Loucy (cell line): ENCODE measurements at regions not wholly inside any gene's neighbourhood (a gene's known extent, or its start where the extent isn't known, plus 50 kb on each side); places are given as distances from the start of the nearest gene placed in this dataset.

Experiments used
- H2AFZ ChIP-seq: fragments of 200-600 bp; sonication (generic); 2 replicates; pipeline ENCODE4 v1.6.0; 2016; ENCODE audit warnings: antibody characterized with exemption, mild to moderate bottlenecking, low read length, moderate library complexity
- H3F3A ChIP-seq: fragments of 200-600 bp; 2 replicates; pipeline ENCODE4 v1.6.0; 2016; ENCODE audit warnings: antibody characterized with exemption, low read depth, mild to moderate bottlenecking
- H3K27me3 ChIP-seq: fragments of 200-600 bp; sonication (generic); 2 replicates; pipeline ENCODE4 v1.6.1; 2014; ENCODE audit warnings: low read length, mild to moderate bottlenecking; ENCODE audit not compliant: insufficient read depth, poor library complexity, severe bottlenecking
- H3K36me3 ChIP-seq: fragments of 200-600 bp; sonication (generic); 2 replicates; pipeline ENCODE4 v1.6.1; 2016; ENCODE audit warnings: low read length; ENCODE audit not compliant: insufficient read depth
- H3K4me1 ChIP-seq: fragments of 200-600 bp; sonication (generic); 2 replicates; pipeline ENCODE4 v1.5.1; 2014; ENCODE audit warnings: low read length, mild to moderate bottlenecking; ENCODE audit not compliant: insufficient read depth, poor library complexity, severe bottlenecking
- H3K4me2 ChIP-seq: fragments of 200-600 bp; sonication (generic); 2 replicates; pipeline ENCODE4 v1.6.0; 2014; ENCODE audit warnings: antibody characterized with exemption, low read length, low read depth, mild to moderate bottlenecking; ENCODE audit not compliant: poor library complexity, severe bottlenecking
- H3K4me3 ChIP-seq: fragments of 200-600 bp; sonication (generic); 2 replicates; pipeline ENCODE4 v1.5.1; 2014; ENCODE audit warnings: low read length, mild to moderate bottlenecking, mixed read lengths; ENCODE audit not compliant: poor library complexity, severe bottlenecking
- H3K79me2 ChIP-seq: fragments of 200-600 bp; sonication (generic); 2 replicates; pipeline ENCODE4 v1.6.1; 2014; ENCODE audit warnings: low read length; ENCODE audit not compliant: insufficient read depth
- H3K9ac ChIP-seq: fragments of 200-600 bp; sonication (generic); 2 replicates; pipeline ENCODE4 v1.6.0; 2014; ENCODE audit warnings: mild to moderate bottlenecking, low read depth, low read length, moderate library complexity; ENCODE audit not compliant: poor library complexity, severe bottlenecking
- H3K9me2 ChIP-seq: fragments of 200-600 bp; sonication (generic); replicated peaks from 2 replicates; pipeline ENCODE4 v1.6.1; 2016; ENCODE audit warnings: low read depth, low read length, mixed read lengths
- H3K9me3 ChIP-seq: fragments of 200-600 bp; sonication (generic); 2 replicates; pipeline ENCODE4 v1.6.1; 2014; ENCODE audit warnings: mild to moderate bottlenecking, antibody characterized with exemption, low read length, low read depth; ENCODE audit not compliant: insufficient read depth
- H4K20me1 ChIP-seq: fragments of 200-600 bp; sonication (generic); 2 replicates; pipeline ENCODE4 v1.6.0; 2014; ENCODE audit warnings: antibody characterized with exemption, low read length, mild to moderate bottlenecking; ENCODE audit not compliant: insufficient read depth, poor library complexity, severe bottlenecking
- EZH2phosphoT487 ChIP-seq: fragments of 200-600 bp; IDR thresholded peaks from 2 replicates; pipeline ENCODE4 v1.6.1; 2018; ENCODE audit warnings: antibody characterized with exemption, mild to moderate bottlenecking, moderate library complexity, borderline replicate concordance
- TF ChIP-seq, protein P1 (sequence below): fragments of 200-600 bp; sonication (generic); conservative IDR thresholded peaks from 2 replicates; pipeline ENCODE4 v1.5.1; 2014; ENCODE audit warnings: mild to moderate bottlenecking, antibody characterized with exemption, low read length

DNA sequence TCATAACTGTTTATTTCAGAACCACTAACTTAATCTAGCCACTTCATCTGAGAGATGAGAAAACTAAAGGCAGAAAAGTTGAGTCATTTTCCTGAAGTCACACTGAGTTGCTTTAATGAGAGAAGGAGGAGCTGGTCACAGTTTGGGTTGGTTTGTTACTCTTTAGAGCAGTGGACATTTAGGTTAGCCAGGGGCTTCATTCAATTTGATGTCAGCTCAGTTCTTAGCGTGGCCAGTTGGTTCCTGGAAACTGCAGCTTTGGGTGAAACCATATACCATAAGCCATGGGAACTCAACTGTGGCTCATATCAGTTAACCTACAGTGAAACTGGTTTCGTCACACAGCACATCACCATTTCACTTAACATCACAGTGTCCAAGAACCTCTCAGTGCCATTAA lies 59.2 kb upstream of the ADORA2B start:
- H2AFZ ChIP-seq = no peak overlapping the region
- H3K27me3 ChIP-seq = no peaks in the 10 kb centered on the region
- H3K4me1 ChIP-seq = peaks cover 6% of the 10 kb centered on the region
- no peak overlapping the region for H3K4me2 ChIP-seq
- H3K9ac ChIP-seq = no peak overlapping the region
- no peaks in the 10 kb centered on the region for H3K9me3 ChIP-seq
- H3K9me2 ChIP-seq = no peaks in the 10 kb centered on the region
- H4K20me1 ChIP-seq = no peaks in the 10 kb centered on the region
- no peaks in the 10 kb centered on the region for H3K36me3 ChIP-seq
- TF ChIP-seq, protein P1, sequence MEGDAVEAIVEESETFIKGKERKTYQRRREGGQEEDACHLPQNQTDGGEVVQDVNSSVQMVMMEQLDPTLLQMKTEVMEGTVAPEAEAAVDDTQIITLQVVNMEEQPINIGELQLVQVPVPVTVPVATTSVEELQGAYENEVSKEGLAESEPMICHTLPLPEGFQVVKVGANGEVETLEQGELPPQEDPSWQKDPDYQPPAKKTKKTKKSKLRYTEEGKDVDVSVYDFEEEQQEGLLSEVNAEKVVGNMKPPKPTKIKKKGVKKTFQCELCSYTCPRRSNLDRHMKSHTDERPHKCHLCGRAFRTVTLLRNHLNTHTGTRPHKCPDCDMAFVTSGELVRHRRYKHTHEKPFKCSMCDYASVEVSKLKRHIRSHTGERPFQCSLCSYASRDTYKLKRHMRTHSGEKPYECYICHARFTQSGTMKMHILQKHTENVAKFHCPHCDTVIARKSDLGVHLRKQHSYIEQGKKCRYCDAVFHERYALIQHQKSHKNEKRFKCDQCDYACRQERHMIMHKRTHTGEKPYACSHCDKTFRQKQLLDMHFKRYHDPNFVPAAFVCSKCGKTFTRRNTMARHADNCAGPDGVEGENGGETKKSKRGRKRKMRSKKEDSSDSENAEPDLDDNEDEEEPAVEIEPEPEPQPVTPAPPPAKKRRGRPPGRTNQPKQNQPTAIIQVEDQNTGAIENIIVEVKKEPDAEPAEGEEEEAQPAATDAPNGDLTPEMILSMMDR = no peak
- no peak for TF ChIP-seq EZH2phosphoT487
- no peaks in the 10 kb centered on the region for H3F3A ChIP-seq
- no peaks in the 10 kb centered on the region for H3K79me2 ChIP-seq
- no peak overlapping the region for H3K4me3 ChIP-seq

DNA sequence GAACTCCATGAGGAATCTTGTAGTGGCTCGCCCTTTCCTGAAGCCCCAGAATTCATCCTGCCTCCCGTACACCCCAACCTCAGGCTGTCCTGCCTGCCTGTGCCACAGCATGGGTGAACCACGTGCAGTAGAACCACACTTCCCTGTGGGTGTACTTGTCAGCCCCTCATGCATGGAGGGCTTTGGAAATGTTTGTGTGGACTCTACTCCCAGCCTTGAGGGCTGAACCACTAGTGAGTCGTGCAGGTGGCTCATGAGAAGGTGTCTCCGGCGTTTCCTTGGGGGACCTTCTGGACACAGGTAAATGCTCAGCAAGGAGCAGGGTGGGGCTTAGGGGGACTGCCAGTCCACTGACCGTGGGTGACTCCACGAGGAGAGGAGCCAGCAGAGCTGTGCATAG lies 58.7 kb upstream of the ADORA2B start:
- H3K79me2 ChIP-seq = no peaks in the 10 kb centered on the region
- H3K9me3 ChIP-seq = no peaks in the 10 kb centered on the region
- H2AFZ ChIP-seq = 0 out of 2 replicates have a peak overlapping the region, but pooled peaks have one; percentile 12
- H4K20me1 ChIP-seq = no peaks in the 10 kb centered on the region
- peaks cover 6% of the 10 kb centered on the region for H3K4me1 ChIP-seq
- H3K27me3 ChIP-seq = no peaks in the 10 kb centered on the region
- TF ChIP-seq, protein P1 = no peak
- TF ChIP-seq EZH2phosphoT487 = no peak
- H3K9ac ChIP-seq = no peak overlapping the region
- H3K4me2 ChIP-seq = no peak overlapping the region
- no peak overlapping the region for H3K4me3 ChIP-seq
- no peaks in the 10 kb centered on the region for H3F3A ChIP-seq
- no peaks in the 10 kb centered on the region for H3K9me2 ChIP-seq
- H3K36me3 ChIP-seq = no peaks in the 10 kb centered on the region

DNA sequence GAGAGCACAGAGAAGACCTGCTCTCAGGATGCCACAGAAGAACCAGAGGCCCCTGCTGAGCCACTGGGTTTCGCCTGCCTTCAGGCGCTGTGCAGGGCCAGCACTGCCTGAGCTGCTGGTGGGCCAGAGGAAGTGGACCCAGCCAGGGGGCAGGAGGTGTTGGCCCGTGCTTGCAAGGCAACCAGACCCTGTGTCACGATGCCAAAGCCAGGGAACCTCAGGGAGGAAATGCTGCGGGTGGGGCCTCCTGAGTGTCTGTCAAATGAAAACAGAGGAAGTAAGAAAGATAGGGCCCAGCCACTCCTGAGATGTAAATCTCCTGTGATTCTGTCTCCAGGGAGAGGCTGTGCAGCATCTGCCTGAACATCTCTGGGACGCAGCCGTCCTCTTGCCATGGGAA lies 58.1 kb upstream of the ADORA2B start:
- peak overlapping the region; percentile 27; the same call in 1 of the 2 replicates for H2AFZ ChIP-seq
- H4K20me1 ChIP-seq = no peaks in the 10 kb centered on the region
- no peaks in the 10 kb centered on the region for H3K27me3 ChIP-seq
- H3K4me1 ChIP-seq = peaks cover 6% of the 10 kb centered on the region
- H3K4me2 ChIP-seq = no peak overlapping the region
- no peaks in the 10 kb centered on the region for H3K9me2 ChIP-seq
- no peak overlapping the region for H3K9ac ChIP-seq
- H3K9me3 ChIP-seq = no peaks in the 10 kb centered on the region
- H3K4me3 ChIP-seq = no peak overlapping the region
- H3F3A ChIP-seq = no peaks in the 10 kb centered on the region
- TF ChIP-seq, protein P1 = no peak
- no peak for TF ChIP-seq EZH2phosphoT487
- H3K79me2 ChIP-seq = no peaks in the 10 kb centered on the region
- H3K36me3 ChIP-seq = no peaks in the 10 kb centered on the region
